HG02884 (cell line): ENCODE measurements at regions not wholly inside any gene's neighbourhood (a gene's known extent, or its start where the extent isn't known, plus 50 kb on each side); places are given as distances from the start of the nearest gene placed in this dataset.

Source experiments
- ATAC-seq: cut with Tn5 transposase; IDR thresholded peaks from one replicate; pipeline ENCODE4 v1.9.1; 2021; ENCODE audit warnings: mild to moderate bottlenecking, moderate library complexity; ENCODE audit not compliant: unreplicated experiment

DNA sequence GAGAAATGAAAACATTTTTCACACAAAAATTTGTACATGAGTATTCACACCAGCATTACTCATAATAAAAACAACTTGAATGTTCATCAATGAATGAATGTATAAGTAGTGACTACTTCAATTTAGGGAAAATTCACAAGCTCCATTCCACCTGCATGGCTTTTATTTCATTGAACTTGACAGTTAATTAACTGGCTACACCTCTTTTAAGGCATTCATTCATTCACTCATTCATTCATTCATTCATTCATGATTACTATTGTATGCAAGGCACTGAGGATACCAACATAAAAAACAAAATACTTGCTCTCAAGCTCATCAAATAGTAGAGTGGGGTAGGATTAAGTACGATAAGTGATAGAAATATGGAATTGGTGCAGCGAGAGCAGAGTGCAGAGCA lies 198.3 kb upstream of the DLGAP1 start:
- ATAC-seq: no peak

DNA sequence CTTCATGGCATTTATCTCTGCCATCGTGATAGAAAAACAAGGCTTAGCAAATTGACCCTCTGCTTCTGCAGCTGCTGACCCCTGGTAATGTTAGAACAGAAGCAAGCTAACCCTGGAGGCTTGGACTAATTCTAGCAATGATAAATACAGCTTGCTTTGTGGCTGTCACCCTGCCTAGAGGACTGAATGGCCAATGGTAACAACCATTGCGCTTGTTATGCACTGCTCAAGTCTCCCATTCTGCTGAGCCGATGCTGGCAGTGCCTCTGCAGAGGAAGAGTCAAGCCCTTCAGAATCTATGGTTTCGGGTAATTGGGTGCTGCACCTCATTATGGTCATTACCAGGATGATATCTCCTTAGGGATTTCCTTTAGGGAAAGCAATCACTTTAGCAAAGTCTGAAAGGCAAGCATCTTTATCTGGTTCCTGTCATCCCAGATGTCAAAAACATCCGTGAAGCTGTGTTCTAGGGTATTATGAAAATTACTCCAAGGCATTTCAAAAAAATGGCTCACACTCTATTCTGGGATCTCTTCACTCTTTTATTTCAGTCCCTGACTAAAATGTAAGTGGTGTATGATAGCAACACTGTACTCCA lies 186.8 kb upstream of the DLGAP1 start:
- ATAC-seq: no peak

DNA sequence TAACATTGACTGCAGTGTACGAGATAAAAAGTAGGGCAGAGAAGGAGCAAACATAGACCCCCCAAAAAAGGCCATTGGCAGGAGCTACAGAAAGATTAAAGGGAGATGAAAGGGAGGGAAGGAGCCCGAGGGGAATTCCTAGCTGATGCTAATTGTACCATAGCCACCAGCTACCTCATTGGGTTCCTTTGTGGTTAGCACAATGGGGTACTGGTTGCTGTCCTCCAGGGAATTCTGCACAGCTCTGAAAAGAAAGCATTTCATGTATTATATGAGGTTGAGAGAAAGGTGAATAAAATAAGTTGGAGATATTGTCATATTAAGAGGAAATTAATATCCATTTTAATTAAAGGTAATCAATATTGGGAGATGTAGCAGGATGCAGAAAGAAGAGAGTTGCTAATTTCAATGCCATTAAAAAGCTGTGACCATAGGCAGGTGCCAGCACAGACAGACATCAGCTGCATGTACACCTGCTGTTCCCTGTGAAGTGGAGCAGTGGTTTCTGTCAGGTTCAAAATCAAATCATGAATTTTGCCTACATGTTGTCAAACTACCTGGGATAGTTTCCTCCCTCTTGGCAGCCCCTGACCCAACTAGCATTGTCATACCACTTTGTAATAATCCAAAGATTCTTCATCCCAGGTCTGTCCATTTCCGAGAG lies 185.4 kb upstream of the DLGAP1 start:
- no peak for ATAC-seq

DNA sequence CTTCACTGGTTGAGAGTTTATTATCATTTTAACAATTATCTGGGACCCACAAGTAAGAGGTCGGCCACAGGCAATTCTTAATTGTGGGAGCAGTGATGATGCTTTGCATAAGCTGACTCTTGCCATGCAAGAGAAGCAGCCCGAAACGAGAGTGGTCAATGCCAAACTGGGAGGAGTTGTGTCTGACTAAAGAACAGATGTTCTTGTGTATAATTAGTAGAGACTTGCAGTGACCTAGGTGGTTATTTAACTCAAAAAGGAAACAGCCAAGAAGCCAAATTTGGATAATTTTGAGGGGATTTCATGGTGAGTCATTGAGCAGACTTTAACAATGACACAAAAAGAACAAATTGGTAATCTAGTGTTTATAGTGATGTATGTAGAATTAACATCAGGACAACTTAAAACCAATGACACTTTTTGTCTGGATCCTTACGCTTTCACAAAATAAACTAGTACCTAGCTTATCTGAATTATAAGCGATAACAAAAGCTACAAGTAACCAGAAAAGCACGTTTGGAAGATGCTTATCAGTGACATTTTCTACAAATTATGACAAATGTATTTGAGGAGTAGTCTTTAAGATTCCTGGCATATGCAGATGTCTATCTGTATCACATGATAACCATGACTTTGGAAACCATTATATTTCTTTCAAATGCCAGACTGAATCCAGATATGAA lies 184.7 kb upstream of the DLGAP1 start:
- ATAC-seq: peak; percentile 71

DNA sequence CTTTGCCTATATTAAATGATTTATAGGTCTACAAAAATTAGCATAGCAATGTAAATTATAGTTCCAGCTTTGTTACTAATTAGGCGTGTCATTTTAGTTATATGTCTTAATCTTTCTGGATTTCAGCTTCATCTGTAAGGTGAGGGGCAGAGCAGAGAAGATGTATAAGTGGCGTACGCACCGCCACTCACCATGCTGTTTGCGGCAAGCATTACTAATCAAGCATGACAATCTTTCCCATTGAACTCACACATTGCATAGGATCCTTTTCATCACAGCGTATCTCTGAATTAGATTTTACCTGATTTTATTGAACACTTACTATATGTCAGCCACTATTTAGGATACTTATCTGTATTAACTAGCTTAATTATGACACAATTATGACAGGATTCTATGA lies 183.6 kb upstream of the DLGAP1 start:
- ATAC-seq: no peak

DNA sequence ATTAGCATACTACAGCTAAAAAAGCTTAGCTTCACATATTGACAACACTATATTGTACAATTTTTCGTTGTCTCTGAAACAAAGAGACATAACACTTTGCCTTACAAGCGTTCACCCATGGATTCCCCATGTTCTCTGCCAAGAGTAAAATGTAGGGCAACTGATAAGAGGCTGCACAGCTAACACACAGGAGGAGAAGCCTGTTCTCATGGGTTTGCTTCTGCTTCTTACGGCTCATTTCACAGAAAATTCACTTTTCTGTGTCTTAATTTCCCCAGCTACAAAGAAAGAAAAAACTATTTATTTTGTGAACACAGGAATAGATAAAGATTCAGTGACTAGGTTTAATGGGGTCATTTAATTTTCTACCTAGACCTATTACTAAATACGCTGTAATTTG lies 182.8 kb upstream of the DLGAP1 start:
- no peak for ATAC-seq

DNA sequence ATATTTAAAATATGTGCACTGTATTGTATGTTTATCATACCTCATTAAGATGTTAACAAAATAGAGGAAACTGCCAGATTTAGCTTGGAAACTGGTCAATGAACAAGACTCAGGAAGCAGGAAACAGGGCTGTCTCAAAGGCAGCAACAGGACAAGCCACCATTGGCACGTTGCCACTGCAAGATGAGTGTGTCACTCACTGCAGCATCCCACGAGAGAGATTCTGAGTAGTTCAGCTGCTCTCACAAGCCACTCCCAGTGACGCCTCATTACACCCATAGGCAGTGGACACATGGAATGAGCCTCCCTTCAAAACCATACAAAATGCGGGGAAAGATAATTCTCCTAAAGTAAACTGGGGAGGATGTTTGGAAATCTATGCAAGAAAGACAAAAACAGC lies 181.9 kb upstream of the DLGAP1 start:
- no peak for ATAC-seq

DNA sequence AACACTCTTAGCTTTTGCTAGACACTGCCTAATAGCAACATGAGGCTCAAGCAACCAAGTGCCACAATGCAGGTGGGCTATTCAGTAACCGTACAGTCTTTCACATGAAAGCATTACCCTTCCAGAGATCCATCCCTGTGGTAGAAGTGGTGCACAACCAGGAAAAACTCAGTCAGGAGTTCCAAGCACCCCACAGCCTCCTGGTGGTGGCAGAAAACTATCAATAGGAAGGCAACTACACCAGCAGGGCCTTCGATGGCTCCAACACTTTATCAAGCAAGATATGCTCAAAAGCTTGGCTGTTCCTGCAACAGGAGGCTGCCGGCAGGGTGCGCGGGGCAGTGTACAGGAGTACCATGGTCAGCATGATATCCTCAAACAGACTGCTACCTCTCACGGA lies 176.1 kb upstream of the DLGAP1 start:
- no peak for ATAC-seq

DNA sequence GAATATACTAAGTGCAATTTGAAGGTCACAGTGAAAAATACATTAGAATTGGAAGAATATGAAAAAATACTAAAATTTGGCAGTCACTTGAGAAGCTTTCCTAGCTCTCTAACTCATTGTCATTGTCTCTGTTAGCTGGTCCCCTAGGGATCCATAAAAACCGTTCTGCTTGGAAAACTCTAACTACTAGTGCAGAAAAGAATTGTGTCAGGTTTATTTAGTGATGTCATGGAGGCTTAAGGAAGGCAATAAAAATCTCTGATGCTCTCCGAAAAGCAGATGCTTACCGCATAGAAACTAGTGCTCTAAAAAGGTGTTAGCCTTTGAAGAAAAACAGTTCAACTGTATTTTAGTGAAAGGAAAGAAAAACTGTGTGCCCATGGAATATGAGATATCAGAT lies 150.1 kb upstream of the DLGAP1 start:
- ATAC-seq: no peak

DNA sequence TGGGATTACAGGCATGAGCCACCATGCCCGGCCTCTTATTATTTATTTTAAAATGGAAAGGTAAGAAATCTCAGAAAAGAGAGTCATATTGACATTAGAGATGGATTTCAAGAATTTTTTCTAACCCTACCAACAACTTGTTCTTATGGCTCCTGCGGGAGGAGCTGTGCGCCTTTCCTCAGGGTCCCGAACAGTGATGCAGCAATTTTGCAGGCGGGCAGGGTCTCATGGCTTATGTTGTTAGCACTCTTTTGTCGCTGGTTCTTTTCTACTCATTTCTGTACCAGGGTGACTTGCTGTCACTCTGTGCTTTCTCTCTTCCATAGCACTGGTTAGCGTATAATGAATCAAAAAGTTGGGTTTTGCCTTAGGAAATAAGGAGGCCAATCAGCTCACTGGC lies 148.8 kb upstream of the DLGAP1 start:
- no peak for ATAC-seq

DNA sequence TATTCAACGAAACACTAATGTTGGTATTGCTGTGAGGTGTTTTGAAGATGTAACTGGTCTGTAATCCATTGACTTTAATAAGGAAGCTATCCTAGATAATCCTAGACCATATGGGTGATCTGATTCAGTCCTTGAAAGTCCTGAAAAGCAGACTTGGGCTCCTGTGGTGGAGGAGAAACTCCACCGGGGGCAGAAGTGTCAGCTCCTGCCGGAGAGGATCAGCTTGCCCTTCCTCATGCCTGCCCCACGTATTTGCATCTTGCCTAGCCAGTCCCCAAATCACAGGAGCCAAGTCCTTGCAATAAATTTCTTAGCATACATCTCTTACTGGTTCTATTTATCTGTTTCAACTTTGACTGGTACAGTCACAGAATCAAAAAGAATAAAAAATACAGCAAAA lies 144.2 kb upstream of the DLGAP1 start:
- no peak for ATAC-seq

DNA sequence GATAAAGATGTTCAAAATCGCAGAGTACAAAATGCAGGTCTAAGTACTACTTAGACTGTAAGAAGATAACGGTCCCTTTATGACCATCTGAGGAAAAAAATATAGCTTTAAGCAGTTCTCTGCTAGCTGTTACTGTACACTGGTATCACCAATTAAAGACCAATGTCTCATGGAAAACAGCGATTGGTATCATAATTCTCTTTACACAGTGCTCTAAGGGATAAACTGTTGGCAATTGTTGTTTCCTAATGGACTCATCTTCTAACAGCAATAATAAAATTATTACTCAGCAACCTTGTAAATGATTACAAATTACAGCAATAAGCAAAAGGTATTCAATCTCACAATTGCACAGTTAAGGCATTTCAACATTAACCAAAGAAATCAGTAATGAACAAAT lies 142.2 kb upstream of the DLGAP1 start:
- ATAC-seq: no peak

DNA sequence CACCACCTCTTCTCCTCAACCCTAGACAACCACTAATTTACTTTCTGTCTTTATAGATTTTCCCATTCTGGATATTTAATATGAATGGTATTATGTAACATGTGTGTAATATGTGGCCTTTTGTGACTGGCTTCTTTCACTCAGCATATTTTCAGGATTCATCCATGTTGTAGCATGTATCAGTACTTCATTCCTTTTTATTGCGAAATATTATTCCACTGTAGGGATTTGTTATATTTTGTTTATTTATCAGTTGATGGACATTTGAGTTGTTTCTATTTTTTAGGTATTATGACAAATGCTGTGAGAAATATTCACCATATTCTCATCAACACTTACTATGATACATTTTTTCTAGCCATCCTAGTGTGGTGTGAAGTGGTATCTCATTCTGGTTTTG lies 138.8 kb upstream of the DLGAP1 start:
- no peak for ATAC-seq

DNA sequence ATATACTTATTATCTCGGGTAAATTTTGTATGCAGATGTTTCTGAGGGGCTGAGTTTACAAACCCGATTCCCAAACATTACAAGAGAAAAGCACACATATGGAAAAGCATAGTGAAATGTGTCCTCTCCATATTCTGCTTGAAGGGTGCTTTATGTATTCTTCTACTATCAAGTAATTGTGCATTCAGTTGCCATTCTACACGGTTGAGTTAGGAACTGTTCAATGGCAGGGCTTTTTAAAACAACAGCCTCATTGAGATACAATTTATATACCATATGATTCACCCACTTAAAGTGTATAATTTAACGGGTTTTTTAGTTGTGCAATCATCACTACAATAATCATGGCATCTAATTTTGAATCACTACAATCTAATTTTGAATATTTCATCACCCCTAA lies 138.4 kb upstream of the DLGAP1 start:
- ATAC-seq: no peak

DNA sequence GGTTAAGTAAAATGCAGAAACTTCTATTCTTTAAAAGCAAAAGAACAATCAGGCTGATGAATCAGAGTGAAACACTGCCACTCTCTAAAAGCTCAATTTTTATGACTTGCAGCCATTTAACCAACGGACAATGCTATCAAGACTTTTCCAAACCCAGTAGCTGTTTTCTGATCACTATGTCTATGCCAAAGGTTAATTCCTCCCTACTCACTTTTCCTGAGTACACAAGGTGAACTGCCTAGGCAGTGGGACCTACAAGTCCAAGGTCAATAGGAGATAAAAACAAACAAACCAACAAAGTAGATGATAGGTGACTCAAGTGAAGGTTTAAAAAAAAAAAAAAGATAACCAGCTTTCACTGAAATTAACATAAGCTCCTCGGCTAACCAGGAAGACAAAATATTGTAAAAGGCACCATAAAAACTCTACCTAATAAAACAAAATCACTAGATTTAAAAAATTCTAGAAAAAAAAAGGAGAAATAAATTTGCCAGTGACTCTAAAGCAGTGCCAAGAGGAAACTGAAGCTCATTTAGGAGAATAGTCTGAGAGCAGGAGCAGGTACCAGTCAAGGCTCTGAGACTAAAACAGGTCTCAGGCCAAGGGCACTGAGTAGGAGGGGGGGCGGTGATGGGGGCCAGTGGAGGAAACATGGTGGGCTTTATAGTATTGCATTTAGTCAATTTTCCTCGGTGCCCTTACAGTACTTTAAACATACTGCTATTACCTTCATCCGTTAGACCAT lies 134.1 kb upstream of the DLGAP1 start:
- no peak for ATAC-seq

DNA sequence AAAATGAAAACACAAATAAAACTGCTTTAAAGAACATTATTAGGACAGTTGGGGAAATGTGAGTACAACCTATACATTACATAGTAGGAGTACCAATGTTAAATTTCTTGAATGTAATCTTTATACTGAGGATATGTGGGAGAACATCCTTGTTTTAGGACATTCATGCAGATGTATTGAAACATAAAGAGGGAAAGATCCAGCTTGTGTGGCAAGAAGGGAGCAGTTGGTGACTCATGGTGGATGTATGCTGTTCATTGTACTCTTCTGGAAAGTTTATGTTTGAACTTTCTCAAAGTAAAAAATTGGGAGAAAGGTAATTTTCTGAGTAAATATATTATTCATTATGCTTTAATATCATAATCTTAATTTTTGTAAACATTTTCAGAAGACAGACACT lies 132.1 kb upstream of the DLGAP1 start:
- ATAC-seq: no peak

DNA sequence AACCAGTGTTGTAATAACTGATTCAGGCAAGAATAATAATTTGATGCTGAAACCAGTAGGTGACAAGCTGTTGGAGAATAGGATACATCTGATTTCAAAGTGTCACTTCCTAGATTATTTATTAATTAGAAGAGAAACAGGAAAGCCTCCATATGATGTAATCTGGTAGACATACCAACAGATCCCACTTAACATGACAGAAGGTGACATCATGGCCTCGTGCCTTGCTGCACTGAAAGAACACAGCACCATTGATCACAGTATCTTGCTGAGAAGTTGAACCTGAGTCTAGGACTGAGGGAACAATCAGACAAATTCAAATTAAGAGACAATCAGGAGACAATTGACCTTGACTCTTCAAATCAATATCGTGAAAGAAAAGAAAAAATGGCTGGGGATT lies 131.6 kb upstream of the DLGAP1 start:
- ATAC-seq: no peak

DNA sequence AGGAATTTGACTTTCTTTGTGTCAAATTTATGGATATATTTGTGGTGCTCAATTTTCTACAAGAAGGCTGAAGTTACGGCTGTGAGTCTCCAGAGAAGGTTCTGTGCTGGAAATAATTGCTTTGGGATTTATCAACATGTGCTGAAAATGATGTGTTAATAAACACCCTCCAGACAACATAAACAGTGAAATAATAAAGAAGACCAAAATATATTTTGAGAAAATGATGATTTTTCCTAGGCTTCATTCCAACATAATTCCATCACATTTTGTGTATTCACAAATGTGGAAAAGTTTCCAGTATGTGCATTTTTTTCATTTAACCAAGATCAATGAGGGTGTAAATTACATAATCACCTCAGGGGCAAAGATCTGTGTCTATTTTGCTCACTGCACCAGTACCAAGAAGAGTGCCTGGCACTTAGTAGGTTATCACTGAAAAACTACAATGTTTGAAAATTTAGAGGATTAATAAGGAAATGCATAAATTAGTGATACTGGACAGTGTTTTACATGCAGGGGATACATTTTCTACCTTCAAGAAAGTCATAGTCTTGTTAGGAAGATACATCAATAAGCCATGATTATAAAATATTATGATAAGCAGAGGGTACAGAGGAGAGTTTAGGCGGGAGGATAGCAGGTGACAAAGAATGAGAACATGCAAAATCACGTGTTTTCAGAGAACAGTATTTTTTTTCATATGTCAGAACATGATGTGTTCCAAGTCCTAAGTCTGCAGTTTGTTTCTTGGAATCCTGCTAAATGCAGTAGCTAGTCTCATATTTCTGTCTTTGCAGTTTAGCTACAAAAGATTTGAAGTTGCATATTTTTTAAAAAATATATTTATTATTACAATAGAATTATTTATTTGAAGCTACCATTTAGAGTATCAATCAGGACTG lies 127.6 kb upstream of the DLGAP1 start:
- no peak for ATAC-seq

DNA sequence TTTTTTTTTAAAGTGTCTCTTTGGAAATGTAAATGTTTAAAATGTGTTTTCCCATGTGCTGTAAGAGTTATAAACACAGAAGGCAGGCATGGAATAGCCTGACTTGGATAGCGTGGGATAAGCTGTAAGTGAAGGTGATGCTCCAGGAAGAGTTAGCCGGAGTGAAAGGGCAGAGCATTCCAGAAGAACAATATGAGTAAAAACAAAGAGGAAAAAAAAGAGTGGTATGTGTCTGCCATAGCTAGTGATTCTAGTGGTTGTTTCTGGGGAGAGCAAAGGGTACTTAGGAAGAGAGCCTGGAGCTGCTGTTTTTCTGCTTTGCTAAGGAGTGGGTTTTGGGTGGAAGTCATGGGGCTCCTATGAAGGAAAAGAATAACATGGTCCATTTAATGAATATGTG lies 126.9 kb upstream of the DLGAP1 start:
- ATAC-seq: no peak

DNA sequence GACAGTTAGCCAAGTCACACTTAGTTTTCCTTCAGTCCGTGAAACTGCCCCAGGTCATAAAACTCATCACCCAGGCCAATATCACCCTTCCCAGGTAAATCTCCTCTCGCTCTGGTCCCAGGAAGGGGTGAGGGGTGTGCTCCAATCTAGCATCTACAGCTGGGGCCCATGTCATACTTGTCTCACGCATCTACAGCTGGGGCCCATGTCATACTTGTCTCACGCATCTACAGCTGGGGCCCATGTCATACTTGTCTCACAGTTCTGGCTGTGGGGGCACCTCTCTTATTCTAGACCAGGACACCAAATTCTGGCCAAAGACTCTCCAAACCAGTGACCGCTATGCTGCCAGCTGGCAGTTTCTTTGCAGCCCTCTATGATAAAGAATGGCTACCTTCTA lies 123.3 kb upstream of the DLGAP1 start:
- ATAC-seq: no peak

DNA sequence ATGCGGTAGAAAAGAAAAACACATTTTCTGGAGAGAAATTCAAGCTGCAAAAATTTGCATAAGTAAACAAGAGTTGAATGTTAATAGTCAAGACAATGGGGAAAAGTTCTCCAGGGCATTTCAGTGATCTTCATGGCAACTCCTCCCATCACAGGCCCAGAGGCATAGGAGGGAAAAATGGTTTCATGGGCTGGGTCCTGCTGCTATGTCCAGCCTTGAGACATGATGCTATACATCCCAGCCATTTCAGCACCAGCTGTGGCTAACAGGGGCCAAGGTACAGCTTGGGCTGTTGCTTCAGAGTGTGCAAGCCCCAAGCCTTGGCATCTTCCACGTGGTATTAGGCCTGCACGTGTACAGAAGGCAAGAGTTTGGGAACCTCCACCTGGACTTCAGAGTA lies 118.6 kb upstream of the DLGAP1 start:
- no peak for ATAC-seq
